CD4-positive, alpha-beta T cell treated with Interleukin-12 subunit alpha and Interleukin-12 subunit beta, for 1 hour (primary cell): ENCODE measurements at regions not wholly inside any gene's neighbourhood (a gene's known extent, or its start where the extent isn't known, plus 50 kb on each side); places are given as distances from the start of the nearest gene placed in this dataset.

Source experiments
- DNase-seq: peaks from one replicate; pipeline ENCODE4 v3.0.0-alpha.2; 2020

DNA sequence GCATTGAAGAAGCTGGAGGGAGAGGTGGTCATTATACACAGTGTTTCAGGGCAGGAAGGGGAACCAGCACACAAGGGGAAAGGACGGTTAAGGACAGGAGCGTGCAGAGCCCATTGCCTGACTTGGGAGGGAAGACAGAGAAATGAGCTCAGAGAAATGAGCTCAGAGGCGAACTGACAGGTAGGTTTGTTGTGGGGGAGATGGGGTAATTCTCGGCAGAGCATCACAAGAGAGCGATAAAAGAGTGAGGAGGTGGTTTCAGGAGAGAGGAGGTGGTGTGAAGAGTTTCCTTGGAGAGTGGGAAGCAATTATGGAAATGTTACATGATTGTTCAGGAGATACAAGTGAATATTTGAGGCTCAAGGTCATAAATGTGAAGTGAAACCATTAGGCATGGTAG lies 61.0 kb downstream of the MRGPRX1 start:
- no peak for DNase-seq

DNA sequence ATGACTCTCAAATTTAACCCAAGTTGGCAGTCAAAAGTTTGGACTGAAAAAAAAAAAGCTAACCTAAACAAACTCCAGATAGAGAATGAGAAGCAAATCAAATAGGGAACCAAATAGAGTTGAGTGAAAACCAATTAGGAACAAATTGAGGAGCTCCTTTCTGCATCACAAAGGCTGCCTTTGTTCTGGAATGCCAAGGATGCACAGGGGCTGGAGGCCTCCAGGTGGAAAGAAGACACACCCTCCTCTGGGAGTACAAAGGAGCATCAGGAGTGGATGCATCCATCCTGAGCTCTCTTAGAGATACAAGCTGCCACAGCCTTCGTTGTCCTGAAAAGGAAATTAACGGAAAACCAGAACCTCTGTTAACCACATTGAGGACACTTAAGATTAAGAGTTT lies 73.3 kb downstream of the MRGPRX1 start:
- no peak for DNase-seq

DNA sequence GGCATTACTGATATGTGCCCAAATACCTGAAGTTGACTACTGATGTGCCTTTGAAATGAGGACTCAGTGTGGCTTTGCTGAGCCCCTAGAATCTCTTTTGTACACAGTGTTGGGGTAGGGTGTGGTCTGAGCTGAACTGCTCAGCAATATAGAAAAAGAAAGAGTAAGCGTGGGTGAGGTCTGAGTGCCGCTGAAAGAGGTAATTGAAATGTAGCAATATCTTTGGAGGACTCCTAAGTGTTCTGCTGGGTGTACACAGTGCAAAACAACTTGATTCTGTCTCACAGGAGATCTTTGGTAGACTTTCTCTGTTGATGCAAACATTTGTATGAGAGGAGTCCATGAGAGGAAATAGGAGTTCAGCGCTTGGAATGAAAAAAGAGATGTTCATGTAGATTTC lies 73.7 kb upstream of the PTPN5 start:
- no peak for DNase-seq

DNA sequence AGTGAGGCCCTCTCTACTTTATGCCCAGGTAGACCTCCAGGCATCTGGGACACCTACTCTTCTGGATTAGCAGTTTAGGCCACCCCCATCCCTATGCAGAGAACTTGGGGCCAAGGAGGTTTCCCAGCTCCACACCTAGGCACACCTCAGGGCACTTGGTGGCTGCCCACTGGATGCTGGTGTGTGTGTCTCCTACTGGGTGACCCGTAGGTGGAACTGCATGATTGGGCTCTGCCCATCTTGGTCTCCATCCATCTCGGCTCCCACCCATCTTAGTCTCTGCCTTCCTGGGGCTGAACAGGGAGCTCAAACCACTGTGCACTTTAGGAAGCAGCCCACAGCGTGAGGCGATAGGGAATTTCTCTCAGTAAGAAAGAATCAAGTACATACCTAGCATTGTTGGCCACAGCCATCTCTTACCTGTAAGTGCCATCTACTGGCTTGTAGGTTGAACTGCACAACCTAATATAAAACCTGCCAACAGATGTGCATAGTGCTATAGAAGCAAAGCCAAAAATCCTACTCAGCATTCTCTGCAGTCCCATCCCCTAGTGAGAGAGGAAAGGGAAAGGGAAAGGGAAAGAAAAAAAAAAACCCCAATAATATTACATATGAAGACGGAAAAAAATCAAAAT lies 61.6 kb upstream of the PTPN5 start:
- DNase-seq: peak; percentile 0

DNA sequence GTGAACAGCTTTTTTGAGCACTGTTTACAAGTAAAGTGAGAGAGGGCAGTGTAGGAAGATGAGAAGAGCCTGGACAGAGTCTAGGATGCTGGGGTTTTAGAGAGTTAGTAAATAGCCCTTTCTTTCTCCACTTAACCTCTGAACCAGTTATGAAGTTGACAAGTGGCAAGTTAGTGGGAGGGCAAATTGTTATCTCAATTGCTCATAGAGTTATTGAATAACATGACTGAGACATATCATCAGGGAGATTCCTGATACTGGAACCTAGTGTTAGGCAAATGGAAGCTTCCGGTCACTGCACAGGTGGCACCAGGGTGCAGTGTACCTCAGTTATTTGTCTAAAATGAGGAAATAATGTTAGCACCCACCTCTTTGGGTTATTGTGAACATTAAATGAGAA lies 57.8 kb upstream of the PTPN5 start:
- DNase-seq: no peak

DNA sequence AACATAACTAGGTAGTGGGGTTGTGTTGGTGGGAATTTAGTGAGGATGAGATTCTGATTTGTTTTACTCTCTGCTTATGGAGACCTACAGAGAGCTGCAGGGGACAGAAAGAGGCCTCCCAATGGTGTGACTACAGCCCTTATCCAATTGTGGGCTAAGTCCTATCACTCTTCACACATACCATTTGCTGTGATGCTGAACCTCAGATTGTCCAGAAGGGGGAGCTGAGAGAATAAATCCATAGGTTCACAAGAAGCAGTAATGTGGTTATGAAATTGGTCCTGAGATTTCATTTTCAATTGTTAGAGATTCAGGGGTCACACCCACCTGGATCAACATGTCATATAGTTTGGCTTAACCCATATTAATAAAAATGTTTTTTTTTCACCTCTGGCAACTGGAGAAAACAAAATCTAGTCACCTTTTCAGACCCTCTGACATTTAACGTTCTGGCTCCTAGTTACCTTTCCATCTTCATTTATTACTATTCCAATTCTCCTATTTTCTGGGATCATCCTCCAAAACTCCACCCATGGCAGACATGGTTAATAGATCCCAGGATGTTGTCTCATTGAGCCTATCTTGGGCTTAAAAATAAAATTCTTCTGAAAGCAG lies 53.3 kb upstream of the PTPN5 start:
- peak; percentile 13 for DNase-seq
